ENCODE measurements at regions not wholly inside any gene's neighbourhood (a gene's known extent, or its start where the extent isn't known, plus 50 kb on each side); places are given as distances from the start of the nearest gene placed in this dataset.

DNA sequence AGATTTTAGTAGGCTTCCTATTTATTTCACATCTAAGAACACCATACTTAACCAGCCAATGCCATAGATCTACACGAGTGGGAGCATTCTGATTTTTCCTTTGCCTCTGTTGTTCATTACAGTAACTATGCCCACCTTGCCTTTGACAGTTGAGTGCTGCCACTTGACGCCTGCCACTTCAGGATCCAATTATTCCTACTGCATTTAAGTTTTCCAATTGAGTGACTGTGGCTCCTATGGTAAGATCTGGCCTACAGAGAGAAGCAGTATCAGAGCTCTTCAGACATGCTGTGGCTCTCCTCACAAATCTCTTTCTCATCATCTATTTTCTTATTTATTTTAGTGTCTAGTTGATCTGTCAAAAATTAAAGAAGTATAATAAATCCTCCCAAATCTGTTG, 403.0 kb upstream of the SPTLC3 start:
- no peaks in the 10 kb centered on the region for H3K79me2 ChIP-seq (ENCODE audit: insufficient read depth, low read length)
- H3K4me3 ChIP-seq (ENCODE audit: insufficient read depth, low read depth, low read length): no peak overlapping the region
- no peak overlapping the region for H3K4me2 ChIP-seq (ENCODE audit: low read length)
- TF ChIP-seq, protein P1, sequence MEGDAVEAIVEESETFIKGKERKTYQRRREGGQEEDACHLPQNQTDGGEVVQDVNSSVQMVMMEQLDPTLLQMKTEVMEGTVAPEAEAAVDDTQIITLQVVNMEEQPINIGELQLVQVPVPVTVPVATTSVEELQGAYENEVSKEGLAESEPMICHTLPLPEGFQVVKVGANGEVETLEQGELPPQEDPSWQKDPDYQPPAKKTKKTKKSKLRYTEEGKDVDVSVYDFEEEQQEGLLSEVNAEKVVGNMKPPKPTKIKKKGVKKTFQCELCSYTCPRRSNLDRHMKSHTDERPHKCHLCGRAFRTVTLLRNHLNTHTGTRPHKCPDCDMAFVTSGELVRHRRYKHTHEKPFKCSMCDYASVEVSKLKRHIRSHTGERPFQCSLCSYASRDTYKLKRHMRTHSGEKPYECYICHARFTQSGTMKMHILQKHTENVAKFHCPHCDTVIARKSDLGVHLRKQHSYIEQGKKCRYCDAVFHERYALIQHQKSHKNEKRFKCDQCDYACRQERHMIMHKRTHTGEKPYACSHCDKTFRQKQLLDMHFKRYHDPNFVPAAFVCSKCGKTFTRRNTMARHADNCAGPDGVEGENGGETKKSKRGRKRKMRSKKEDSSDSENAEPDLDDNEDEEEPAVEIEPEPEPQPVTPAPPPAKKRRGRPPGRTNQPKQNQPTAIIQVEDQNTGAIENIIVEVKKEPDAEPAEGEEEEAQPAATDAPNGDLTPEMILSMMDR (IDR thresholded peaks at IDR 0.05; ENCODE audit: insufficient read depth, low read depth, low read length): no peak
- no peak for TF ChIP-seq EZH2 (IDR thresholded peaks at IDR 0.05; ENCODE audit: insufficient read depth, low read length)
- H3K27me3 ChIP-seq (ENCODE audit: insufficient read depth, low read length): no peaks in the 10 kb centered on the region
- no peak overlapping the region for H3K27ac ChIP-seq (ENCODE audit: low read depth, low read length)
- no peaks in the 10 kb centered on the region for H3K9me3 Mint-ChIP-seq (ENCODE audit: unreplicated experiment)
- H3K36me3 Mint-ChIP-seq (ENCODE audit: low read depth, unreplicated experiment): no peaks in the 10 kb centered on the region
- H3K4me3 Mint-ChIP-seq (ENCODE audit: unreplicated experiment): no peak overlapping the region
- no peaks in the 10 kb centered on the region for H3K36me3 ChIP-seq (ENCODE audit: insufficient read depth, low read length)
- H2AFZ ChIP-seq (ENCODE audit: low read depth, low read length): no peak overlapping the region
- no peaks in the 10 kb centered on the region for H3K4me1 Mint-ChIP-seq (ENCODE audit: low read depth, unreplicated experiment)
- no peaks in the 10 kb centered on the region for H3K27me3 Mint-ChIP-seq (ENCODE audit: low read depth, unreplicated experiment)
- no peak overlapping the region for H3K9ac ChIP-seq (ENCODE audit: low read length)
- H3K27ac Mint-ChIP-seq (ENCODE audit: unreplicated experiment): no peak overlapping the region
- no peaks in the 10 kb centered on the region for H3K4me1 ChIP-seq (ENCODE audit: insufficient read depth, low read length)
- no peaks in the 10 kb centered on the region for H4K20me1 ChIP-seq (ENCODE audit: insufficient read depth, low read length)
- FAIRE-seq (no peak), DNase-seq (ENCODE audit: low read depth) (no peak)
- no peaks in the 10 kb centered on the region for H3K9me3 ChIP-seq (ENCODE audit: insufficient read depth, low read depth, low read length)

DNA sequence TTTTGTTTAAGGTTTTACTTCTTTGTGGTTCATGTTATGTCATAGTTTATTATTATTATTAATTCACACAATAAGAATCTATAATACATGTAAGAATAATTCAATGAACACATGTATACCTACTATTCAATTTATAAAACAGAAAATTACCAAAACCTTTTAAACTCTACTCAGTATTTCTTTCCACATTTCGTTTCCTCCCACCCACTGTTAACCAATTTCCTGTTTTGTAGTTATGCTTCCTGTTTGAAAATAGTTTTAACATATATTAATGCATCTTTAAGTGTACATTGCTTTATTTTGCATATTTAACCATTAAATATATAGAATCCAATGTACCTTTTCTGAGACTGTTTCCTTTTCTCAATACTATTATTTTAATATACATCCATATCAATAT, 397.9 kb upstream of the SPTLC3 start:
- no peaks in the 10 kb centered on the region for H3K27me3 ChIP-seq (ENCODE audit: insufficient read depth, low read length)
- Mint-ChIP-seq H3K4me3 (ENCODE audit: unreplicated experiment) (no peak overlapping the region), H3K27me3 (ENCODE audit: low read depth, unreplicated experiment) (no peaks in the 10 kb centered on the region), H3K36me3 (ENCODE audit: low read depth, unreplicated experiment) (no peaks in the 10 kb centered on the region), H3K9me3 (ENCODE audit: unreplicated experiment) (no peaks in the 10 kb centered on the region), H3K27ac (ENCODE audit: unreplicated experiment) (no peak overlapping the region), H3K4me1 (ENCODE audit: low read depth, unreplicated experiment) (no peaks in the 10 kb centered on the region)
- no peak overlapping the region for H3K4me2 ChIP-seq (ENCODE audit: low read length)
- H4K20me1 ChIP-seq (ENCODE audit: insufficient read depth, low read length): no peaks in the 10 kb centered on the region
- no peaks in the 10 kb centered on the region for H3K4me1 ChIP-seq (ENCODE audit: insufficient read depth, low read length)
- H3K9me3 ChIP-seq (ENCODE audit: insufficient read depth, low read depth, low read length): no peaks in the 10 kb centered on the region
- no peak for DNase-seq (ENCODE audit: low read depth)
- no peak overlapping the region for H2AFZ ChIP-seq (ENCODE audit: low read depth, low read length)
- H3K9ac ChIP-seq (ENCODE audit: low read length): no peak overlapping the region
- no peak overlapping the region for H3K27ac ChIP-seq (ENCODE audit: low read depth, low read length)
- no peak overlapping the region for H3K4me3 ChIP-seq (ENCODE audit: insufficient read depth, low read depth, low read length)
- TF ChIP-seq EZH2 (IDR thresholded peaks at IDR 0.05; ENCODE audit: insufficient read depth, low read length): no peak
- TF ChIP-seq, protein P1 (IDR thresholded peaks at IDR 0.05; ENCODE audit: insufficient read depth, low read depth, low read length): no peak
- no peaks in the 10 kb centered on the region for H3K36me3 ChIP-seq (ENCODE audit: insufficient read depth, low read length)
- no peaks in the 10 kb centered on the region for H3K79me2 ChIP-seq (ENCODE audit: insufficient read depth, low read length)
- no peak for FAIRE-seq

DNA sequence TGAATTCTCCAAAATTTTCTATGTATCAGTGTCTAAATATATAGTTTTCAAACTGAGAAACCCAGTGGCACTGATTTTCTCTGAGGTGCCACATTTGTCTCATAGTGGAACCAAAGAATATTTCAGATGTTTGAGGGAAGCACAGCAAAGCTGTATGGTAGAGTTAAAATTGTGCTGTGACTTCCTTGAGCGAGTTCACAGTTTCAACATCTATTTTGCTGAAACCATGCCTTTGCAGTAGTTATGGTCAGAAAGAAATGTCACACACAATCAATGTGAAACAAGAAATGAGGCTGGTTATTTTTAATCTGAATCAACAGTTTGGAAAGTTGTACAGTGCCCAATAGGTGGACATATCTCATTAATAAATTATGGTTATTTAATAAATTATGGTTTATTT, 394.0 kb upstream of the SPTLC3 start:
- H3K36me3 Mint-ChIP-seq (ENCODE audit: low read depth, unreplicated experiment): no peaks in the 10 kb centered on the region
- peaks cover 4% of the 10 kb centered on the region for H3K9me3 Mint-ChIP-seq (ENCODE audit: unreplicated experiment)
- no peaks in the 10 kb centered on the region for H3K4me1 Mint-ChIP-seq (ENCODE audit: low read depth, unreplicated experiment)
- H3K9me3 ChIP-seq (ENCODE audit: insufficient read depth, low read depth, low read length): peaks cover 8% of the 10 kb centered on the region
- H3K4me2 ChIP-seq (ENCODE audit: low read length): no peak overlapping the region
- H3K4me3 Mint-ChIP-seq (ENCODE audit: unreplicated experiment): no peak overlapping the region
- DNase-seq (ENCODE audit: low read depth): no peak
- H3K27me3 ChIP-seq (ENCODE audit: insufficient read depth, low read length): no peaks in the 10 kb centered on the region
- no peak overlapping the region for H3K27ac ChIP-seq (ENCODE audit: low read depth, low read length)
- no peak overlapping the region for H3K9ac ChIP-seq (ENCODE audit: low read length)
- no peak overlapping the region for H3K4me3 ChIP-seq (ENCODE audit: insufficient read depth, low read depth, low read length)
- TF ChIP-seq, protein P1 (IDR thresholded peaks at IDR 0.05; ENCODE audit: insufficient read depth, low read depth, low read length): no peak
- TF ChIP-seq EZH2 (IDR thresholded peaks at IDR 0.05; ENCODE audit: insufficient read depth, low read length): no peak
- no peaks in the 10 kb centered on the region for H3K79me2 ChIP-seq (ENCODE audit: insufficient read depth, low read length)
- H3K27ac Mint-ChIP-seq (ENCODE audit: unreplicated experiment): no peak overlapping the region
- H3K4me1 ChIP-seq (ENCODE audit: insufficient read depth, low read length): no peaks in the 10 kb centered on the region
- H4K20me1 ChIP-seq (ENCODE audit: insufficient read depth, low read length): no peaks in the 10 kb centered on the region
- no peak for FAIRE-seq
- no peaks in the 10 kb centered on the region for H3K36me3 ChIP-seq (ENCODE audit: insufficient read depth, low read length)
- no peaks in the 10 kb centered on the region for H3K27me3 Mint-ChIP-seq (ENCODE audit: low read depth, unreplicated experiment)
- H2AFZ ChIP-seq (ENCODE audit: low read depth, low read length): no peak overlapping the region
